Renal pelvis (tissue), 1 donor: ENCODE measurements at regions not wholly inside any gene's neighbourhood (a gene's known extent, or its start where the extent isn't known, plus 50 kb on each side); places are given as distances from the start of the nearest gene placed in this dataset.

Experiments used
- DNase-seq: peaks from one replicate; pipeline ENCODE4 v3.0.0-alpha.2; 2013

DNA sequence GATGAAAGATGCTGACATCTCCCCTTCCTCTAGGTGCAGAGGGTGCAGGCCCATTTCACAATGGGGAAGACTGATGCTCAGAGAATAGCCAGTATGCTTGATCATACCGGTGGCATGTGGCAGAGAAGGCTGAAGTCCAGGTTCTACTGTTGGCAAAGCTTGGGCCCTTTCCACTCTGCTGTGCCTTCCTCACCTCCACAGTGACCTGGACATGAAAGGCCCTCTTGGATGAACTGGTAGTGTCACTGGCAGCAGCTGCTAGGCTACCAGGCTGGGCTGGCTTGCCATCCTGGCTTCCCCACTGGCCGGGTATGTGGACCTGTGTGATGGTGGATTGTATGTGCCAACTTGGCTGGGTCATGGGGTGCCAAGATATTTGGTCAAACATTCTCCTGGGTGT is 92.0 kb downstream of the GADD45G start:
- DNase-seq = no peak

DNA sequence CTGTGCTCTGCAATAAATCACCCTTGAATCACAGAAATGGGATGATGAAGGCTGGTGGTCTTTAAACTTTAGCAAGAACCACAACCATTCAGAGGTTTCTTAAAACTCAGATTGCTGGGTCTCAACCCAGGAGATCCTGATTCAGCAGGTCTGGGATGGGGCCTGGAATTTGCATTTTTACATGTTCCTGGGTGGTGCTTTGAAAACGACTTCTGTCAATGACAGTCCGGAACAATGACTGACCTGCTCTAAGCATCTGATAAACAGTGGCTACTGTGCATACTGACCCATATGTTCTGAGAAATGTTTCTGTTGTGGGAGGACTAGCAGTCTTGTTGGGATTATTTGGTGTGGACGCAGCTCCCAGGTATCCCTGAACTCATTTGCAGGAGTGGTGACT is 92.7 kb downstream of the GADD45G start:
- DNase-seq = no peak

DNA sequence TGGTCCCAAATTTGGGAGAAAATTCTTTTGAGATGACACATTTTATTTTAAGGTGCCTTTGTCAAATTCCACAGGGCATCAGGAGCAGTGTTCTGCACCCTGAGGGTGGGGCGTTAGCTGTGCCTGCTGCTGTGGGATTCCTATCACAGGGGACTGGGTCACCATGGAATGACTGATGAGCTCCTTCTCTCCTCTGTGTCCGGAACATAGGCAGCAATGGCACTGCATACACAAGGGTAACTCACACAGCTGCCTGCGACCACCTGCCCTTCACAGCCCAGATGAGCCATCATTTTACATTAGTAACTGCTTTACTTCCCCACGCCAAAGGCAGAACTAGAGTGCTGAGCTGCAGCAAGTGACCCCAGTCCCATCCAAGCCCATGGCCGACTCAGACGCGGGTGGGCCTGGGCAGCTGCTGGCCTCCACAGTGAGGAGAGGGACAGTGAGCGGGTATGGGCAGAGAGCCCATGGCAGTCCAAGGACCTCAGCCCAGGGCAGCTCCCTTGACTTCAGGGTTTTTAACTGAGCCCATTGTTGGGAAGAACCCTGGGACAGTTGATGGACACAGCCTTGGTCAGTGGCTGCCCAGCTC is 93.7 kb downstream of the GADD45G start:
- no peak for DNase-seq

DNA sequence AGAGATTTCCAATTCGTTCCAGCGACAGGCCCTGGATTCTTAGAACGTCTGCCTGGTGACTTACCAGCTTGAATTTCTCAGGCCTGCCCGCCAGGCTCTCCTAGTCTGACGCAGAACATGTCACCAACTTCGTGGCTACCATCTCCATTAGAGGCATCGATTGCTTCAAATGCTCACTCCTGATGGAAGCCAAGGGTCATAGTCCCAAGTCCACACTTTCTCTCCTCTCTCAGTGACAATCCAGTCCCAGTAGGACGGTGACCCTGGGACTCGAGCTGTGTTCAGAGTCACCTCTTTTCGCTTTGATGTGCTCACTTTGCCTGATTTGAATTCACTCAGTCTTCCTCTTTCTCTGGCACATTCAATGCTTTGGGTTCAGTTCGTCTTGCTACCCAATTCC is 94.8 kb downstream of the GADD45G start:
- DNase-seq = no peak

DNA sequence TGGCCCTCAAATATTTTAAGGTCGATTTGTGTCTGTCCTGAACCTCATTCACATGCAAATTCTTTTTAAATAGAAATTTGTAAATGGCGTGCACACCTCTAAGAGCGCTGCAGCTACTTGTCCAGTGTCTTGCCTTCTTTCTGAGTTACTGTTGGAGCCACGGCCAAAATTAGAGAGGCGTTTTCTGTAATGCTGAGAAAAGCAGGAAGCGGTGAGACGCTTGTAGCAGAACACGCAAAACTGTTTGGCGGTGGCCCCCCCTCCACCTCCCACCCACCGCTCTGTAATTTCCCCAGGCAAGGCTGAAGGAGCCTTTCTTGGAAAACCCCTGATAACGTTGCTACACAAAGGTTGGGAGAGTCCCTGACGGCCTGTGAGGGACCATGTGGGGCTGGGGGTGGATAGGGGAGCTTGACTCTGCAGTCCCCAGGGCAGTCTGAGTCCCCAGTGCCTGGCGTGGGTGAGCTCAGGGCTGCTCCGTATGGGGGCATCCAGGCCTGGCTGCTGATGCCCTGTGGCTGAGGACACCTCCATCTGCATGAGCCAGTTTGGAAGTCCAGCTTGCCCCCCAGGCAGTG is 96.5 kb downstream of the GADD45G start:
- DNase-seq = no peak

DNA sequence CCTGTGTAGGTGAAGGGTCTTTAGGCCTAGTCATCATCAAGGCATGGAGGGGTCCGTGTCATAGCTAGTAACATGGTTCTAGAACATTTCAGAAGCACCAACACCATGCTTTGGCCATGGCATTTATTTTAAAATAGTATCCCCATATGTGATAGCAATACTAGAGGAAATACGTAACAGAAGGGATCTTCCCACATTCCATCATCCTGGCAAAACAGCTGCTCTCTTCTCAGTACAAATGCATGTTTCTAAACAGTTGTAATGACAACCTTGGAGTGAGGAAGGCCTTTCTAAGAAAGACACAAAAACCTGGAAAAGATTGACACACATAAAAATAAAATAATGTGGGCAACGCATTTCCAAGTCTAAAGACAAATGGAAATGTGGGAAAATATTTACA is 97.6 kb downstream of the GADD45G start:
- DNase-seq = no peak

DNA sequence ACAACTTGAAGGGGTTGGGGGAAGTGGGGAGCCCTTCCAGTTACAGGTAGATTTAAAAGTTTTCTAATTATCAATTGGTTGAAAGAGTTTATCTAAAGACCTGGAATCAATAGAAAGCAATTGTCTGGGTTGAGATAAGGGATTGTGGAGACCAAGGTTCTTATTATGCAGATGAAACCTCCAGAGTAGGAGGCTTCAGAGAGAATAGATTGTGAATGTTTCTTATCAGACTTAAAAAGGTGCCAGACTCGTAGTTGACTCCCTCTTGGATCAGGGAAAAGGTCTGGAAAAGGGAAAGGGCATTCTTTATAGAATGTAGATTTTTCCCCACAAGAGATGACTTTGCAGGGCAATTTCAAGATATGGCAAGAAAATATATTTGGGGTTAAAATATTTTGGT is 100.8 kb downstream of the GADD45G start:
- no peak for DNase-seq

DNA sequence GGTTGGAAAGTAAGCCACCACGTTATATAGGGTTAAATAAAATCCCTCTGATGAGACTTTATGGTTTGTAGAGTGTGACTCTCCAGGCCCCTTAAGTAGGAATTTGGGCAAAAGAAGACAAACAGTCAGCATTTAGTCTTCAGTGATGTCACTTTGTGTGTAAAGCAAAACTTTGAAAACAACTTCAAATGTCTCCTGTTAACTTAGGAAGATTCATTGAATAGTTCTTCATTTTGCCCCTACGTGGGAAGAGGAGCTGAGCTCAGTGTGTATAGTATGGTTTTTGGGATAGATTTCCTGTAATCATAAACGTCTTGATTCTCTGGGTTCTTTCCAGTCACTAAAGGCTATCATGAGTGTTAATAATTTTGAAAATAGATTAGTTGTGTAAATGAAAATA is 101.3 kb downstream of the GADD45G start:
- DNase-seq = no peak

DNA sequence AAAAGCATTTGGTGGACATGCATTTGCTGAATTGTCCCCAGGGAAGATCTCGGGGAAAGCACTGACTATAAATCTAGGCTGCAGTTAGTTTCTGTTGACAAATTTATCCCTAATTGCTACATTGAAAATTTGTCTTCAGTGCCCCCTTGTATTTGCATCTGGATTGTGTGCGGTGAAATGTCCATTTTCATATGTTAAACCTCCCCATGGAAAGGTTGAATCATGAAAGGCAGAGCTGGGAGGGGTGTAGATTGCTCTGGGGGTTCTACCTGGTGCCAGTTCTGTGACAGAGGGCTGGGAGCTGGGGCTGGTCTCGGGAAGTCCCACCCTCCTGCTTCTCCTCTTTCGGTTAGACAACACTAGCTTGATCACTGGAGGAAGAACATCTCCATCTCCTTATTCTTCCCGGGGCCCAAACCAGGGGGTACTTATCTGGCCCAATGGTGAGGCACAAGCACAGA is 101.9 kb downstream of the GADD45G start:
- DNase-seq = no peak

DNA sequence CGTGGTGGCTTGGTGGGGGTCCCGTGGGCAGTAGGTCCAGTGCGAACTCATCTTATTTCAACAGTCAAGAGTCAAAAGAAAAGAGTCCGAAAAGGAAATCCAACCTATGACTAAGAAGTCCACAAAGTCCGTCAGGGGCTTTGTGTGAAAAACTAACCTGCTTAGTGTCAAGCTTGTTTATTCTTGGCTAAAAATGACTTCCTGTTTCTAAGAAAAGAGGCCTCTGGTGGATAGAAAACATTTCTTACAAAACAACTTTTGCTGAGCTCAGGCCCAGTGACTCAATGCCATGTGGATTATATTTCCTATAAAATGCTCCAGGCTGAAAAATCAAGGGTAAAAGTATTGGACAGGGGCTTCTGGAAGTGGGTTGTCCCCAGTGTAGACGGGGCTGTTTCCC is 105.9 kb downstream of the GADD45G start:
- DNase-seq = no peak

DNA sequence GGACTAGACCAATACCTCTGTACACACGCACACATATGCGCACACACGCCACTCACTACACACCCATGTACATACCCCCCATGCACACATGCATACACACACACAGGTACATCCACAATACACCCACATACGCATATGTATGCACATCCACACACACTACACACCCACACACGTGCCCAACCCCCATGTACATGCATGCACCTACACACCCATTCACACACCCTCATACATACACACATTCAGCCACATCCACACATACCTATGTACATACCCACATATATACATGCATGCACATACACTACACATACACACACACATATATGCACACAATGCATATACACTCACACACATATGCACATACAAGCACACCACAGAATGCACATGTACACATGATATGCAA is 107.1 kb downstream of the GADD45G start:
- DNase-seq = no peak

DNA sequence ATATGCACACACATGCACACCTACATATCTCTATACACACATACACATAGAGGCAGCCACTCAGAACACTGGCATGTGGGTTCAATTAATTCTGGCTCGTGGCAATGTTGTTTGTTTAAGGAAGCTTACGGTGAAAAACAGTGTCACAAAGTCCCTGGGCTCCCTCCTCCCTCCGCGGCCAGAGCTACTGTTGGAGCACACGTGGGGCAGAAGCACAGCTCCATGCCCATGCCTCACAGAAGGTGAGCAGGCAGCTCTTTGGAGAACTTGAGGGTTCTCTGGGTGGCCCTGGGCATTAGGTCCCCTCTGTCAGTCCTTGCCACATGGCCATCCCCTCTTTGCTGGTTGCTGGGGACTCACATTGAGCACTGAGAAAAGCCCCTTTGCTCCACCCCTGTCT is 107.5 kb downstream of the GADD45G start:
- DNase-seq = no peak

DNA sequence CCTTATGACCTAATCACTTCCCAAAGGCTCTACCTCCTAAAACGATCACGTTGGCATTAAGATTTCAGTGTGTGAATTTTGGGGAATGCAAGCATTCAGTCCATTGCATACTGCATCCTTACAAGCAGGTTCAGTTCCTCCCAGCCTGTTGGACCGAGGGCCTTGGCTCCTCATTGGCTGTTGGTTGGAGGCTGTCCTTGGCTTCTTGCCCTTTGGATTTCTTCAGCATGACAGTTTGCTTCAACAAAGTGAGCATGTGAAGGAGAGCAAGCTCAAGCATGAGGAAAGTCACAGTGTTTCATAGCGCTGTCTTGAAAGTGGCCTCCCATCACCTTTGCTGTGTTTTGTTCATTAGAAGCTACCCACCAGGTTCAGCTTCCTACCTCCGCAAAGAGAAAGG is 109.5 kb downstream of the GADD45G start:
- no peak for DNase-seq

DNA sequence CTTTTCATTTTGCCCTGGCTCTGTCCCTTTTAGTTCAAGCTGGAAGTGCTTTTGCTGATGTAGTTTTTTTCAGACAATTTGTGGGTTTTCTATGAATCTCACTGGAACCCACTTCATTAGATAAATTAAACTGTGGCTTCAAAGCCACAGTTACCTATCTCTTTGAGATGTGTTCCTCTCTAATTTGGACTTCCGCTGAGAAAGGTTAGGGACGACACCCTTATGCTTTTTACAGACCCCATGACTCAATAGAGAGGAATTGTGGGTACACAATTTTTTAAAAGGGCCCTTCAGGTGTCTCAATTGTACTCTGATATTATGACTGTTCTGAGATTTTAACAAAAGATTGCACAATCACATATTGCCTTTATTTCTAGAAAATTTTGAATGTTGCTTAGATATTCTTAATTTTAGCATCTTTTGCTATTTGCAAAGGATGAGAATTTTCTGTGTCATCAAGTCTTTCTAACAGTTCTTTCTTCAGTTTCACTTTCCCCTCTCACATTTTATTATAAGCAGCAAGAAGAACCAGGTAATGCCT is 110.6 kb downstream of the GADD45G start:
- no peak for DNase-seq

DNA sequence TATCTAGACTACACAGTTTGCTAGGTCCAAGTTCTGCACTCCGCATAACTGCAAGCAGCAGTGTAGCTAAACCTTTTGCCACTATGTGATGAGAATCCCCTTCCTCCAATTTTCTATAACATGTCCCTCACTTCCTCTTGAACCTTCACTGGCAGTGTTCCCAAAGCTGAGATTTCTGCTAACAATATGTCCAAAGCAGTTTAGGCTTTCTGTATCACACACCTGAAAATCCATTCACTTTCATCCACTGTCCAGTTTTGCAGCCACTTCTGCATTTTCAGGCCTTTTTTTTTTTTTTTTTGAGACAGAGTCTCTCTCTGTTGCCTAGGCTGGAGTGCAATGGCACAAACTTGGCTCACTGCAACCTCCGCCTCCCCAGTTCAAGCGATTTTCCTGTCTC is 111.1 kb downstream of the GADD45G start:
- DNase-seq = no peak

DNA sequence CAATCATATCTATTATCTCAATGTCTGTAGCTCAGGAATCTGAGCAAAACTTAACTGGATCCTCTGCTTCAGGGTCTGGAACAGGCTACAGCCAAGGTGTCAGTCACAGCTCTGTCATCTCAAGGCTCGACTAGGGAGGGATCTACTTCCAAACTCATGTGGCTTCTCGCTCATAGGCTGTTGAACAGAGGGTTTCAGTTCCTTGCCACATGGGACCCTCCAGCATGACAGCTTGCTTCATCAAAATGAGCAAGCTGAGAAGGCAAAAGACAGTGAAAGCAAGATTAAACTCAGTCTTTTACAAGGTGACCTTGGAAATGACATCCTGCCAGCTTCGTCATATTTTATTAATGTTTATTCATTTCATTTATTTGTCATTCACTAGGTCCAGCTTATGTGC is 111.7 kb downstream of the GADD45G start:
- no peak for DNase-seq

DNA sequence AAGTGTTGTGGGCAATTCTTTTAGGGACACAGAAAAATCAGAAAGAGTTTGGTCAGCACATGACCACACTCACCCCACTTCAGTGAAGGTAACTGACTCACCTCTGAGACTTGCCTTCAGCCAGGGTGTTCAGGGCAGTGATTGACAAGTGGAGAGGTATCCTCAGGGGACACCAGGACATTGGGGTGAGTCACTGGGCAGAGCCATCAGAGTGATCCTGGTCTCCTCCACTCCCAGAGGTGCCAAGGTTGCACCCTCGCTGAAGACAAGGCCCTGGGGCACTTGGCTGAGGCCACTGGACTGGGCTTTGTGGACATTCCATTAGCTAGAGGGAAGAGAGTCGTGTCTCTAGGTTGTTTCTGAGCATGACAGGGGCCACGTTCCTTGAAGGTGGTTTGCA is 113.4 kb downstream of the GADD45G start:
- DNase-seq = no peak

DNA sequence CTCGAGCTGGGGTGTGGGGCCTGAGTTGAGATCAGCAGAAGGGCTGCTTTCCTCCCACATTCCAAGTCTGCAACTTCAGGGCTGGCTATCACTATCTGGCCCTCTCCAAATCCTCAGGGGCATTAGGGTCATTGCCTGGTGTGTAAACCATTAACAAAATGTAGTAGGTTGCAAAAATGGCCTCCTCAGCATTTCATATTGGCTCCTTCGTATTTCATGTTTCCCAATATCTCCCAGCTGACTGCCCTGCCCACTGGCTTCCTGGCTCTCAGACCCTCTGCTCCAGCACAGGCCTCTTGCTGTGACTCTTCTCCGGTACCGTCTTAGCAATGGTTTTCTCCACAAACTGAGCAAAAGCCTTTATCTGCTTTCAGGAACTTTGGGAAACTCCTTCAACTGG is 113.8 kb downstream of the GADD45G start:
- no peak for DNase-seq

DNA sequence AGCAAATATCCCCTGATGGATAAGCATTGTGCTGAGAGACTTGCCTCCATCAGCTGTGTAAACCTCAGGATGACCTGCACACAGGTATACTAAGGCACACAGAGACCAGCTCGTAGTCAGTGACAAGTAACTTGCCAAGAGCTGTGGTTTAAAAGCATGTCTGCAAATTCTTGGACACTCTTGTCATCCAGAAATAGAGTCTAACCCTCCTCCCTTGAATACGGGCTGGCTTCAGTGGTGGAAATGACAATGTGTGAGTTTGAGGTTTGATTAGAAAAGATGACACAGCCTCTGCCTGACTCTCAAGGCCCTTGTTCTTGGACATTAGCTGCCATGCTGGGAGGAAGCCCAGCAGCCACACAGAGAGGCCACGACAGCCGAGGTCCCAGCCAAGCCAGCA is 114.4 kb downstream of the GADD45G start:
- no peak for DNase-seq

DNA sequence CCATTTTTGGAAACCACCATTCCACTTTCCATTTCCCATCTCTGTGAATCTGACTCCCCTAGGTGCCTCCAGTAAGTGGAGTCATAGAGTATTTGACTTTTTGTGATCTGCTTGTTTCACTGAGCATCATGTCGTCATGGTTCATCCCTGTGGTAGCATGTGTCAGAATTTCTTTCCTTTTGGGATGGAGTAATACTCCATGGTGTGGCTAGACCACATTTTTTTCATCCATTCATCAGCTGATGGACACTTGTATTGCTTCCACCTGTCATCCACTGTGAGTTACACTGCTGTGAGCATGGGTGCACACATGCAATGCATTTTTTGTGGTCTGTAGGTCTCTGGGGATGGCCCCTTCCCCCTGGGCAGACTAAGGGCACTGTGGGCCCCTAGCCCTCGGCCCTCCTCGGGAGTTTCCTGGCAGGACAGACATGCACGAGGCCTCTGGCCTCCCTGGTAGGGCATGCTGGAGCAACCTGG is 115.9 kb downstream of the GADD45G start:
- DNase-seq = no peak

DNA sequence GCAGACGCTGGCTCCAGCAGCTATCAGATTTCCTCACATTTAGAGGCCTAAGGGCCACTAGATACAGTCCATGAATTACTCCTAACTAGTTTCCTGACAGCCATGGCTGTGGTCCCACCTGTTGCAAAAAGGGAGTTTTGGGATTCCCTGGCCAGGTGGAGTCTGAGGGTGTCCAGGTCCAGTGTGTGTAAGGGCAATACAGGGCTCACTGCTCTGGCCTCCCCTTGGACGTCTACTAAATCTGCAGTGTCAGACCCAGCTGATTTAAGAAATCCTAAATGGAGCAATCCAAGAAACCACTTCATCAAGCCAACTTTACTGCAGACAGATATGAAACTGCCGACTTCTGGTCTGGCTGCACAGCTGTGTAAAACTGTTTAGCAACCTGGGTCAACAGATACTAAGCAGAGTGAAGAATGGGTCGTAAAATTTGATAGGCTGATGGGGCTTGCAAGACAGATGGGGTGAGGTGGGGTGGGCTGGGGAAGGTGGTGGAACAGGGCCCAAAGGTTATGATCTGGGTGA is 116.4 kb downstream of the GADD45G start:
- peak; percentile 48 for DNase-seq

DNA sequence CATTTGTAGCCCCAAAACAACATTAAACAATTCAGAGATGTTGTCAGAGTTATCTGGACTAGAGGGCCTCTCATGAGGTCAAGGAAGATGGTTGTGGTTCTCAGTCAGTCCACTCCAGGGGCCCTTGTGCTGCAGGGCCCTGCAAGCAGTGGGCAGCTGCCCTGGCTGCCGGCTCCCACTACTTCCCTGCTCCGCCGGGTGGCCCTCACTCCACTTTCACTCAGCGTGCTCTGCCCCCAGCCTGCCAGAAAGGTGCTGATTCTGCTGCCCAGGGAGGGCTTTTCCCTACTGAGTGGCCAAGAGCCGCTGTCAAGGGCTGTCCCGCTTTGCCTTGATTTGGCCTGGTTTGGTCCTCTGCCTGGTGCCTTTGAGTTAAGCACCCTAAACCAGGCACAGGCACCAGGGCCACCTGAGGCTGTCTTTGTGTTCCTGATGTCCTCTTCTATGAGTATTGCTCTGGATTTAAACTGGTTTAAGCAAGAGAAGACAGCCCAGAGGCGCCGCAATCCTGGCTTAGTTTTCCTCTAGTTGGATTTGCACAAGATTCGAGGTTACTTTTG is 117.2 kb downstream of the GADD45G start:
- DNase-seq = no peak

DNA sequence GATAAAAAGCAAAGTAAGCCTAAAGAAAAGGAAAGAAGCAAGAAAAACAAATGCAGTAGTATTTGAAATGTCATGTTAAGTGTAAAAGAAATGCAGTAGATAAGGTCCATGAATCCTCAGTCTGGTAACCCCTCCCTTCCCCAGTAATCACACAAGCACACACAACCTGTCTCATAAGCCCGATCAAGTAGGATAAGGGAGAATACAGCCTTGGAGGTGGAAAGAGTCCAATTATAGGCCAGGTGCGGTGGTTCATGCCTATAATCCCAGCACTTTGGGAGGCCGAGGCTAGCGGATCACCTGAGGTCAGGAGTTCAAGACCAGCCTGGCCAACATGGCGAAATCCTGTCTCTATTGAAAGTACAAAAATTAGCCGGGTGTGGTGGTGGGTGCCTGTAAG is 117.9 kb downstream of the GADD45G start:
- DNase-seq = no peak
